ENCODE measurements at regions not wholly inside any gene's neighbourhood (a gene's known extent, or its start where the extent isn't known, plus 50 kb on each side); places are given as distances from the start of the nearest gene placed in this dataset.
"Not testable (repeated sequence)": the region's sequence is repeated elsewhere in the genome, so short reads cannot be mapped to it uniquely, and the experiment has no call there.

- DNase-seq (ENCODE audit: low read depth), result no peak
Measured at GRCh38 chr3:74281705-74282104, 332.8 kb downstream of the CNTN3 start.

- DNase-seq (ENCODE audit: low read depth), result no peak
Measured at GRCh38 chr3:74273555-74274402, 340.7 kb downstream of the CNTN3 start.

GRCh38 chr3:74273091-74273490 is 341.4 kb downstream of the CNTN3 start:
- DNase-seq (ENCODE audit: low read depth), result peak; percentile 55

GRCh38 chr3:74271541-74271940 is 342.9 kb downstream of the CNTN3 start:
- DNase-seq (ENCODE audit: low read depth), result no peak

GRCh38 chr3:74269689-74270088 is 344.8 kb downstream of the CNTN3 start:
- no peak for DNase-seq (ENCODE audit: low read depth)

GRCh38 chr3:74268753-74269152 is 345.7 kb downstream of the CNTN3 start:
- DNase-seq (ENCODE audit: low read depth), result no peak

- peak; percentile 28 for DNase-seq (ENCODE audit: low read depth)
Measured at GRCh38 chr3:74267588-74268184, 346.8 kb downstream of the CNTN3 start.

GRCh38 chr3:74267131-74267530 is 347.3 kb downstream of the CNTN3 start:
- DNase-seq (ENCODE audit: low read depth), result no peak

- no peak for DNase-seq (ENCODE audit: low read depth)
Measured at GRCh38 chr3:74265069-74265468, 349.4 kb downstream of the CNTN3 start.

GRCh38 chr3:74263031-74263430 is 351.4 kb downstream of the CNTN3 start:
- no peak for DNase-seq (ENCODE audit: low read depth)

- no peak for DNase-seq (ENCODE audit: low read depth)
Measured at GRCh38 chr3:74233091-74233490, 381.4 kb downstream of the CNTN3 start.

- no peak for DNase-seq (ENCODE audit: low read depth)
Measured at GRCh38 chr3:74217467-74217866, 397.0 kb downstream of the CNTN3 start.

- DNase-seq (ENCODE audit: low read depth), result no peak
Measured at GRCh38 chr3:74214286-74214685, 400.2 kb downstream of the CNTN3 start.

- DNase-seq (ENCODE audit: low read depth), result no peak
Measured at GRCh38 chr3:74210739-74211138, 403.7 kb downstream of the CNTN3 start.

GRCh38 chr3:74200952-74201351 is 413.5 kb downstream of the CNTN3 start:
- DNase-seq (ENCODE audit: low read depth), result no peak

GRCh38 chr3:74178664-74179063 is 435.8 kb downstream of the CNTN3 start:
- DNase-seq (ENCODE audit: low read depth), result not testable (repeated sequence)

GRCh38 chr3:74173090-74173489 is 441.4 kb downstream of the CNTN3 start:
- DNase-seq (ENCODE audit: low read depth), result no peak

GRCh38 chr3:74167926-74168325 is 446.5 kb downstream of the CNTN3 start:
- DNase-seq (ENCODE audit: low read depth), result no peak

- DNase-seq (ENCODE audit: low read depth), result no peak
Measured at GRCh38 chr3:74165211-74165610, 449.2 kb downstream of the CNTN3 start.

GRCh38 chr3:74149466-74149865 is 465.0 kb downstream of the CNTN3 start:
- no peak for DNase-seq (ENCODE audit: low read depth)

GRCh38 chr3:74145277-74145676 is 469.2 kb downstream of the CNTN3 start:
- no peak for DNase-seq (ENCODE audit: low read depth)

GRCh38 chr3:74139648-74140047 is 474.8 kb downstream of the CNTN3 start:
- DNase-seq (ENCODE audit: low read depth), result no peak

- no peak for DNase-seq (ENCODE audit: low read depth)
Measured at GRCh38 chr3:74137790-74138189, 476.7 kb downstream of the CNTN3 start.

All from forelimb muscle (tissue), 1 donor.